CD4-positive, alpha-beta T cell treated with Interleukin-12 subunit alpha and Interleukin-12 subunit beta, for 1 hour (primary cell): ENCODE measurements at regions not wholly inside any gene's neighbourhood (a gene's known extent, or its start where the extent isn't known, plus 50 kb on each side); places are given as distances from the start of the nearest gene placed in this dataset.
"Not testable (repeated sequence)": the region's sequence is repeated elsewhere in the genome, so short reads cannot be mapped to it uniquely, and the experiment has no call there.

ENCODE experiments used
- DNase-seq: peaks from one replicate; pipeline ENCODE4 v3.0.0-alpha.2; 2020

DNA sequence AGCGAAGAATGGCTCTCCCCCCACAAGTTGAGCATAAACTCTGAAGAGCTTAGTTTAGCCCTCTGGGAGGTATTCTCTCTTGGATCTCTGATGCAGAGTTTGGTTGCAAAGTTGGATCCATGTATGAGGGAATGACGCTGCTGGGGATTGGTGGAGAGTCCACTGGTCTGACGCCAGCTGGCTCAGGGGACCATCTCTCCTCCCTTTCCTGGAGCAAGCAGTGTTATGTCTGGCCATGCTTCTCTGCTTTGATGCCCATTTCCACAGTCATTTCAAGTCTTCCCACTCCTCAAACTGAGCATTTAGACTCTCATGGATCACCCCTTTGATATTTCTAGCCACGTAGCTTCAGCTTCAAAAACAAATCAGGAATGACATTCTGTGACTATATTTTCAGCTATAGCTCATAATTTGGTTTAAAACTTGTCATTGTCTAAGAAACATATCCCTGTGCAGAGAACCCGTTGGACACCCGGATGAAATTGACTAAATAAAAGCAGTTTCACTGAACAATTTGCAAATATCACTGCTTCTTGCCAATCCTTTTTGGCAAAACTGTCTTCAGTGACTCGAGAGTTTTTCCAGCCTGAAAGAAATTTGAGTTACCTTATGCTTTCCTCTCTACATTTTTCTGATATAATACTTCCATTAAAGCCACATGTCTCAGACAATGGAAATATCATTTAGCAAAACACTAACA is 193.4 kb upstream of the CDH11 start:
- no peak for DNase-seq

DNA sequence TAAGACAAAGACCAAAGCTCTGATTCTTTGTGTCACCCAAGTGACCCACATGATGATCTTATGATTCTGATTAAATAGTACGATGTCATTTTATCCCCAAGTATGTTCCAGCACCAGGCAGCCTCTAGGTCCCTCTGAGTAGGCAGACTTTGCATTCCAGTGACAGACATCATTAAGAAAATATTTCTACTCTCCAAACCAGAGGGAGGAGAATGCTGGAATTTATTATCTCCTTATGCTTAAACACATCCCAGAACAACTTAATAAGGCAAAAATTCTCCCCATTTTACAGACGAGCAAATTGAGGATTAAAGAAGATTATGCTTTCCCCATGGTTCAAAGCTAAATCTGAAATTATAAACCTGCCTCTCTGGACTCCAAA is 192.8 kb upstream of the CDH11 start:
- no peak for DNase-seq

DNA sequence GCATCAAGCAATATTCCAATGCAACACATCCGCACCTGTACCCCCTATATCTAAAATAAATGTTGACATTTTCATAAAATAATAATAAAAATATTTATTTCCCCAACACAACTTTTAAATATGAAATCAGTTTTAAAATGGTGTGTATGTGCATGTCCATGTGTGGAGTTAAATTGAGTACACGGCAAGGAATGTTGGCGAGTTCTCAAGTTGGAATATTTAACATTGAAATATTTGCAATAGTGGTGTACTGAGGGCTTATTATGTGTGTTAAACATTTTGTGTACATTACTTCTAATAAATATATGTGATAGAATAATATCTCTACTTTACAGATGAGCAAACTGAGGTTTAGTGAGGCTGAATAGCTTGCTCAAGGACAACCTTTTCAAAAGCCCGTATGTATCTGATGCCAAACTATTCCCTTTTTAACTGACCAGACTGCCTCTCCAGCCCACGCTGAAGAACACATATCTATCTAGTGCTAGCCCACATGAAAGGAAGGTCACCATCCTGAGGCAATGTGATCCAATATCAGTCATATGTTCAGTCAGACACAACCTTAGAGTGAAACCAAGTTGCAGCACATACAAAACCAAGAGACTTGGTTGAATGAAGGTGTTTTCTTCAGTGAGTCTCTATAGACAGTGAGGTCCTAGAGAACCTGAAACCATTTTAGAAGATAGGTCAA is 192.2 kb upstream of the CDH11 start:
- DNase-seq = no peak

DNA sequence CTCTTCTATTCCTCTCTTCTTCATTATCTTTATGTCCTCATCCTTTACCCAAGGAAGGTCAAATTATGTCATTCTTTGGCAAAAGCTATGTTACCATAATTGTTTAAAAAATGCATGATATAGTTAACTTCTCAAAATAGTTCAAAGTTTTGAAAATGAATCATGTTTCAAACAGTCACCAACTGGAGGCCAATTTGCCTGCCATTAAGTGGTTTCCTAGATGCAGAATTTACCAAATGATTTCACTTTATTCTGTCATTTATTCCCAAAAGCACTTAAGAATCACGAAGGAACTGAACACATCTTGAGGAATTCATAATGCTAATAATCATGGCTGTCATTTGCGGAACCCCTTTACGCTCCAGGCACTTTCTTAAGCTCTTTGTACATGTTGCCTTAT is 190.9 kb upstream of the CDH11 start:
- DNase-seq = no peak

DNA sequence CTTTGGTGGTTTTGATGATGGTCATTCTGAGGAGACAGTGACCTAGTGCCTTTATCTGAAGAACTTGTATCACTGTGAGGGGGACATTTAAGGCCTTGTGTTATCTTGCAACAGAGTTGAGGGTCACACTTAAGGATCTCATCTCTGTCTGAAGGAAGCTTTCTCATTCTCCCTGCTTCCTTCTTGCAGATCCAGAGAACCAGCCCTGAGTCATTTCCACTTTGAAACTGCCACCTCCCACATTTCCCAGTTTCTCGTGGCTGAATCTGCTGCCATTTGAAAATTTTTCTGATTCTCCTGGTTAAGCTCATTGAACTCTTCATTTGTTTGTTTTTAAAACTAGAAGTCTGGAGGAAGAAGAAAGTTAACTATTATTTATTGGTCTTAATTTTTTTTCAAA is 190.2 kb upstream of the CDH11 start:
- DNase-seq = no peak

DNA sequence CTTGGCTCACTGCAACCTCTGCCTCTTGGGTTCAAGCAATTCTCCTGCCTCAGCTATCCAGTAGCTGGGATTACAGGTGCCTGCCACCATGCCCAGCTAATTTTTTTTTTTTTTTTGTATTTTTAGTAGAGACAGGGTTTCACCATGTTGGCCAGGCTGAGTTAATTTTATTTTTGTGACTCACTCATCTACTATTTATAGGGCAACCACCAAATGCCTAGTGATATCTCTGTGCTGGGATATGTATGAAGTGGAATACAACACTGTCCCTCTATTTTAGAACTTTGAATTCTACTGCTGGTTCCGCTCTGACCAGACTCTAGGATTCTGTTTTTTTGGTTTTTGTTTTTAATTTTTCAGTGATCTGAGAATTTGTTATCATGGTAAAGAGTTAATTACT is 188.6 kb upstream of the CDH11 start:
- not testable (repeated sequence) for DNase-seq

DNA sequence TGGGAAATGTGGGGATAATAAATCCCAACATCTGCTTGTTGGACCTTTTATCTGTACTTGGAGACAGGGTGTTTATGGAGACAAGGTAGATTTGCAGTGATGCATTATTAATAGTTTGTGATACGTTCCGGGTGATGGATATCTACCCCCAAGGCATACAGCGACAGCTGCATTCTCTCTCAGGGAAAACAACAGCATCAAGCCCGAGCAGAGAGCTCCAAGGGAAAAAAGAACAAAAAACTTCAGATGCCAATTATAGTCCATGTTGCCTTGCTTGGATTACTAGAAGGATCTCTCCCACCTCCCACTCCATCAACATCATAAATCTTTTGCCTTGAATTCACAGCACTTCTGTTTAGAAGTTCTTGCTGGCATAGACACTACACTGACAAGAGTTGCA is 187.5 kb upstream of the CDH11 start:
- DNase-seq = no peak

DNA sequence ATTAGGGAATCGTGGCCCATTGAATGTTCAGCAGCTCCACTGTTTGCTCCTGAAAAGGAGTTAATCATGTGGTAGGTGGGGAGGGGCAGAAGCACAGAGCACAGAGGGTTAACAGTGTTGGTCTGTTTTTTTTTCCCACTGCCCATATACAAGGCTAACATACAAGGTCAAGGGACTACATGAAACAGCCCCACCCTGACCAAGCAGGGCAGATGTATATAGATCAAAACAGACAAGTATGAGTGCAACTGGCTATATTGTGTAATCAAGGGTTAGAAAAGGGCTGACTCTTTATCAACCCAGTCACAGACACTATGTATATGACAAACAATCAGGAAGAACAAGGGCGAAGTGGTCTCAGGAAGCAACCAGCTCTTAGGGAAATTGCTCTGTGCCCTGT is 186.6 kb upstream of the CDH11 start:
- DNase-seq = no peak

DNA sequence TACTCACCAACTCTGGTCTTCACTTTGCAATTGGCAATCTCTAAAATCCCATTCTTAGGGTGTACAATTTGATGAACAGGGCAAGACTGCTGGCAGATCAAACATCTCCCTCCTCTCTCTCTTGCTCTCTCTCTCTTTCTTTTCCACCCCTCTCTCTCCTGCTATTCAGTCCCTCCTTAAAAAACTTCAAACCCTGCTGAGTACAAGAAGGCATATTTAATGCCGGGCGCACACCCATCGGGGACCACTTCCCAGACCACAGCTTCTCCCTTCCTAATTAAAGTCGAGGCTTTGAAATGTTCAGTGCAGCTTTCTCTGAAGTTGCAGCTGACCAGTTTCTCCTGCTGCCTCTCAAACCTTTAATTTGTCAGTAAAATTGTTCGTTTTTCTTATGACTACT is 185.4 kb upstream of the CDH11 start:
- no peak for DNase-seq

DNA sequence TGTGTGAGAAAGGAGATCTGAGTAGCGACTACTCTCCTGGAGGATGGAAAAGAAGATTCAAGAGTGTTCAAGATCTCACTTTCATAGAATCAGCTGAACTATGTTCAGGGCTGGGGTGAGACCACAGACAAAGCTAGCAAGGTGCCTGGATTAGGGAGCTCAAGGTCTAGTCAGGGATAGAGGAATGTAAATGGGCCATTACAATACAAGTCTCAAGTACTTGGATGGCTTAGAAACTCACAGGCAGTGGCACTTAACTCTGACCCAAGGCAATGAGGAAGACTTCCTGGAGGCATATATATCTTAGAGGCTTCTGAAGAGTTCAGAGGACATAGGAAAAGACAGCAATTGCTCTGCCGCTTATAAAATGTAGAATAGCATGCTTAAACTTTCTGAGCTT is 184.9 kb upstream of the CDH11 start:
- no peak for DNase-seq

DNA sequence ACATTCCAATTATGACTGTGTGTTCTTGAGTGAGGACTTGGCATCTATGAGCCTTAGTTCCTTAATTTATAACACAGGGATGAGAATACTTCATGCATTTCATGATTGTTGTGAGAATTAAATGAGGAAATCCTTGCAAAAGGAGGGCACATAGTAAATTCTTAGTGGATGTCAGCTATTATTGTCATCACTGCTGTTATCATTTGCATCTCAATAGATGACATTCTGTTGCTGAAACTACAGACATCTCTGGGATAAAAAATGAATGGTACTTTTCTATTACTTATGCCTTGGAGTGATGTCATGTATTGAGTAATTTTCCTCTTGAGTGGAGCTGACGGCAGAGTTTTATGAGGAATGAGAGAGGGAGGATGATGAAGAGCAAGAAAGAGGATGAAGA is 184.4 kb upstream of the CDH11 start:
- no peak for DNase-seq

DNA sequence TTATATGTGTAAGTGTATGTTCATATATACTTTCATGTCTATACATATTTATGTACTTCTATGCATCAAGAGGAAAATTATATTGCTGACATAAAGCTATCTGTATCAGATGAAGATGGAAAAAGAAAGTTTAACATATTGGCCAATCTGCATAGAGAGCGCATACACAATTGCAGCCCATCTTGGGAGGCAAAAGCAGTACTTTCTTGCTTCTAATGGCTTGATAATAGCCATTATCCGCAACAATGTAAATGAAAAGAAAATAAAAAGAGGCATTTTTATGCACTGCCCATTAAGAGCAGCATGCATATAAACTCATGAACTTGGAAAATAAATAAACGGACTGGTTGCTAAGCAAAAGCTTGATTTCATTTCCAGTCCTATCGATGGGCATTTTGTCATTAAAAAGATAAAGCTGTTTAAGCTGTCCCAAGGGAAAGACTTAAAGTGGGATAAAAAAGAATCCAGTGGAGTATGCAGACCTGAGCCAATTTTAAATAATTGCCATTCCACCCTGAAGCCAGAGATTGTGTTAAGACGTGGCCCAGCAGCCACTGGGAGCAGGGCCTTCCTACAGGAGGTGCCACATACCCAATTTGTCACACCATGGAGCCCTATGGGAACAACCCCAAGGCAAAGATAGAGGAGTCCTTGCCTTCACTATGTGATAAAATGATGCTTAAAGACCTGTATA is 183.6 kb upstream of the CDH11 start:
- no peak for DNase-seq

DNA sequence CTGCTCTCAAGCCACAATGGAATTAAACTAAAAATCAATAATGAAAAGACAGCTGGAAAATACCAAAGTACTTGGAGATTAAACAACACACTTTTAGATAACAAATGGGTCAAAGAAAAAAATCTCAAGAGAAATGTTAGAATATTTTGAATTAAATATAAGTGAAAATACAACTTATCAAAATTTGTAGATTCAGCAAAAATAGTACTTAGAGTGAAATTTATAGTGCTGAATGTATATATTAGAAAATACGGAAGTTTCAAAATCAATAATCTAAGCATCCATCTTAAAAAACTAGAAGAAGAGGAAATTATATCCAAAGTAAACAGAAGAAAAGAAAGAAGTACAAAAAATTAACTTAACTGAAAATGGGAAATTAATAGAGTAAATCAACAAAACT is 179.2 kb upstream of the CDH11 start:
- no peak for DNase-seq

DNA sequence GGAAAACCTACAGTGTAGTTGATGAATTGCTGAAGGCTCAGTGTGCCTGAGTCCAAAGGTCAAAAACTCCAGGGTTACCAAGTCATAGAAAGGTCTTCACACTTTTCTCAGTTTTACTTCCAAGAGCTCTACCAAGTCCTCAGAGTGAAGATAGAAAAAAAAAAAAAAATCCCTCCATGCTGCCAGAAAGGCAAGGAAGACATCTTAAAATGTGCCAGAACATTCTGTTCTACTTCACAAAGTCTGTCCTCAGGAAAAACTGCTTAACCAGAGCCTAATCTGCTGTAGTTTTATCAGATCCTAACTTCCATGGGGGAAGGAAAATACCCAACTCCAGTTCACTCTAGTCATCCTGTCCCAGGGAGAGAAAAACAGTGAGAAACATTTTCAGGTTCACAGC is 175.6 kb upstream of the CDH11 start:
- DNase-seq = no peak

DNA sequence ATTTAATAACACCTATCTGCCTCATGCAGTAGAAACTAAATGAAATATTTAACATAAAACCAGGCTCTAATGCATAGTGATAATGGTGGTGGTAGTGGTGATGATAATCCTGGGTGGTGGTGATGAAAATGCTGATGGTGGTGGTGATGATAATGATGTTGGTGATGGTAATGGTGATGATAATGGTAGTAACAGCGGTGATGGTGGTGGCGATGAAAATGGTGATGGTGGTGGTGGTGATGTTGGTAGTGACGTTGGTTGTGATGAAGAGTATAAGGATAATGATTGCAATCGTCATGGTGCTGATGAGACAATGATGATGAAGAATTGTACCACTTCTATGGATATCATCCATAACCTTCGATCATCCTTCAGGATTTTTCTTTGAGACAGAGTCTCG is 173.7 kb upstream of the CDH11 start:
- DNase-seq = no peak

DNA sequence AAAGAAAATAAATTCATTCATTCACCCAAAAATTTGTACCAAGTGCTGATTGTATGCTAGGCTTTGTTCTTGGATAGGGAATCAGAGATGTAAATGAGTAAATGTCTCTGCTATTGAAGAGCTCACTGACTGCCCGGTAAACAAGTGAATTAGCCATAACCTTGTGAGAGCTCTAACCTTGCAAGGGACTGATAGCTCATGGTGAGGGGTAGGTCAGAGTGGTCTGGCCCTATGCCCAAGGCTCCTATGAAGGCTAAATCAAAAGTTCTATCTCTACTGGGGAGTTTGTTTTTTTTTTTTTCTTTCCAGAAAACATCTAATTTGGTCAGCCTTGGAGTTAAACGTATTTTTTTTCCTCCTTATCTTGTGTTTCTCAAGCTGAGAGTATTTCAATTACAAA is 172.8 kb upstream of the CDH11 start:
- DNase-seq = no peak

DNA sequence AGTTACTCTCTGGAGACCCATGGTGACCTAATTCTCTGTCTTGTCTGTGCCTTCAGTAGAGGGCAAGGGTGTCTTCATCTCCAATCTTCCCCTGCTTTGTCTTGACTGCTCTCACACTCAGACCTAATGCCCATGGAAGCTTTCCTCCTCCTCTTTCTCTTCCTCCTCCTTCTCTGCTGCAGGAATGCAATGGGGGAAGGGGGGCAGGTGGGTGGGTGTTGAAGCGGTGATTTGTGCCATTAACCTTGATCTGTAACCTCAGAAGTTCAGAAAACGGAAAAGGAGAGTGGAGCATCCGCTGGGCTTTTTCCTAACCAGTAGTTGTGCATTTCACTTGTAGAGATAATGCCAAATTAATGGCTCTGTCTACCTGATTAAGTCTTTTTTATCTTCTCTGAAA is 172.3 kb upstream of the CDH11 start:
- no peak for DNase-seq

DNA sequence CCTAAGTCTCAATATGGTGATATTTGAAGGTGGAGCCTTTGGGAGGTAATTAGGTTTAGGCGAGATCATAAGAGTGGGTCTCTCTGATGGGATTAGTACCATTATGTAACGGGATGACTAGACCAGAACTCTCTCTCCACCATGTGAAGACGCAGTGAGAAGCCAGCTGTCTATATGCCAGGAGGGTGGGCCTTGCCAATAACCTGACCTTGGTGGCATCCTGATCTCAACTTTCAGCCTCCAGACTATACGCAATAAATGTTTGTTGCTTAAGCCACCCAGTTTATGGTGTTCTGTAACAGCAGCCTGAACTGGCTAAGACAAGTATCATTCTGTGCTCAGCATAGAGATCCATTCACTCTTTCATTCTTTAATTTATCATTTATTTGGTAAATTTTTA is 167.2 kb upstream of the CDH11 start:
- no peak for DNase-seq

DNA sequence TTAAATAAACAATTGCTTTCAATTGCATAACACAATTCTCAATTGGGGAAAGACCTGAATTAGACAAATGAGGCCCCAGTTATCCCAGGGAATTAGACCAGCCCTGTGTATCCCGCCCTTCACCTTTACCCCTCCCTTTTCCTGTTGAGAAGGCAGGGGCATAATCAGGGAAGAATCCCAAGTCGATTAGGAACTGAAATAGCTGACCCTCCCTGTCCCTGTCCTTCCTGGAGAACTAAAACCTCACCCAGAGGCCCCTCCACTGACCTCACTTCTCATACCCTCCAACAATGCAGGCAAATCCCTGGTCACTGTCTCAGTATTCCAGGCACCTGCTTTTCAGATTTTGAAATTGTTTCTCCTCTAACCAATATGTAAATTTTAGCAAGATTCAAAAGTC is 165.4 kb upstream of the CDH11 start:
- DNase-seq = no peak

DNA sequence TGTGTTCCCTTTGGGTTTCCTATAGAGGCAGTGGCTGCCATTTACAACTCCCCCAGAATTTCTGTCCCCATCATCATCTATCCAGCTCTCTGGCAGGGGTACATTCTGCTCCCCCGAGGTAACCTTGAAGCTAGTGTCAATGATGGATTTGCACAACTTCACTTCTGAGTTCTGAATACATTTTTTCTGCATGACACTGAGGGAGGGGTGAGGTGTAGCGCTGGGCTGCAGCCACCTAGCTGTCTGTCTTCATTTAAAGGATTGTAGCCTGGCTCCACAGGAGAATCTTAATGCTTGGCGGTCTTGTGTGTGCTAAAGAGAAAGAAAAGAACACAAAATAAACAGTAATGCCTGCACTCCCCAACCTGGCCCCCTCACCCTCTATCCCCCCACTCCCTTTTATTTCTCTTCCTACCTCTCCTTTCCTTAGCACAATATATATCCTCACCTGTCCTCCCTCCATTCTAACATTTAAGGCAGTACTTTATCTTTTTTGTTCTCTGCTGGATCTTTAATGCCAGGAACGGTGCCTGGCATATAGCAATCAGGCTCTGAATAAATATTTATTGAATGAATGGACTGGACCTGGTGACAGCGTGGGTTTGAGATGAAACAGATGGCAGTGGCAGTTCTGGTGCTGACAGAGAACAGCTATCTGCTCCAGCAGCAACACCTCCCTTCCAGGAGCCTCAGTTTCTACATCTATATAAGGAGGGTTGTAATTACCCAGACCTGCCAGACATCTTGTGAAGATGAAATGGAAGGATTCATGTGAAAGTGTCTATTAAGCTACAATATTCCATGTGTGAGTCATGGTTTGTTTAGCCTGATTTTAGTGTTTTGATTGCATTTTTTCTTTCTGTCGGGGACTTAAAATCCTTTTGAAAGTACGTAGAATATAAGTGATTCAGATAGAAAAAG is 163.5 kb upstream of the CDH11 start:
- no peak for DNase-seq

DNA sequence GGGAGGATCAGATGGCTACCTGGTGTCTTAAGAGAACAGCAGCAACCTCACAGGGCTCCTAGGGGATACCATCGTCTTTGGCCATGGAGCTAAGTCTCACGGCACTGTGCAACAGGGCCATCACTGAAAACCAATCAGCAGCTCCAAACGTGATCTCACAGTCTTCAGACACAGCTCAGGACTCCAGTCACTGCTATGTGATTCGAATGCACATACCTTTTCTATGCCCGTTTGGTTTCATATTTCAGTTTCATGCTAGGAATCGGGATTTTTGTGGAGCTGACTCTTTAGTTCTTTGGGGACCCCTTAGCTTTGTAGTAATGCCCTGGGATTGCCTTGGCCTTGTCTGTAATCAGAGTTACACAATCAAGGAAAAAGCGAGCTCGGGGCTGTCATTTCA is 162.8 kb upstream of the CDH11 start:
- no peak for DNase-seq

DNA sequence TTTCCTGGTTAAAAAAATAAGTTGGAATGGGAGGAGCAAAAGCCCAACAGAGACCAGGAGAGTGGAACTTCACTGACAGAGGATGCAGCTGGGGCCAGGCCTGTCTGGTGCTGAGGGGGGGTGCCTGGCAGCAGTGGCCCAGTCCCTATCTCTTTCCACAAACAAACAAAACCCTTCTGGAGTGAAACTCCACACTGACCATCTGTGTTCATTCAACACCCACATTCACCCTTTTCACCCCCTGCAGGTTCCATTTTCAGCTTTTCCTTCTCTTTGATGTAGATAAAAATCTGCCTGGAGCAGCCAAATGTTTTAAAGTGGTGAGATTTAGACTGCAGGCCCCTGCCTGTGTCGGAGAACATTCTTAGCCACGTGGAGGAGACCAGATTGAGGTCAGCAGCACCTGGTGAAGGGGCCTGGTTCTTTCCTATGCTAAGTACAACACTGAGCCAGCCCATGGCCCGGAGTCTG is 161.4 kb upstream of the CDH11 start:
- no peak for DNase-seq

DNA sequence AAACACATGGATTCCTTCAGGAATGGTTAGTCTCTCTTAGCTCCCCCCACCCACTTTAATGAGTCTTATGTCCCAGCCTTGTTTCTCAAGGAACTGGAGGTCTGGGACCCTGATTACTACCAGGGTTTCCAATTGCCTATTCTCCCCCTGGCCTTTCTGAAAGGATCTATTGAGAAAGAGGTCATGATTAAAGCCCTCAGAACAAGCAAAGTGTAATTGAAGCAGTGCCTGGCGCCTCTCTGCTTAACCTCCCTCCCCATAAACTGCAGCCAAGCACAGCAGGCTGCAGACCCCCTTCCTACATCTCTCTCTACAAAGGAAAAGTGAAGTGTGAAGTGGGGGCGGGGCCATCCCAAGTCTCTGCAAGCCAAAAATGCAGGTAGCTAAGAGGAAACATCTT is 159.7 kb upstream of the CDH11 start:
- DNase-seq = no peak
